ENCODE measurements at regions not wholly inside any gene's neighbourhood (a gene's known extent, or its start where the extent isn't known, plus 50 kb on each side); places are given as distances from the start of the nearest gene placed in this dataset.
A peak's percentile ranks its signal among the peaks of the same experiment; 100 is the strongest.

DNA sequence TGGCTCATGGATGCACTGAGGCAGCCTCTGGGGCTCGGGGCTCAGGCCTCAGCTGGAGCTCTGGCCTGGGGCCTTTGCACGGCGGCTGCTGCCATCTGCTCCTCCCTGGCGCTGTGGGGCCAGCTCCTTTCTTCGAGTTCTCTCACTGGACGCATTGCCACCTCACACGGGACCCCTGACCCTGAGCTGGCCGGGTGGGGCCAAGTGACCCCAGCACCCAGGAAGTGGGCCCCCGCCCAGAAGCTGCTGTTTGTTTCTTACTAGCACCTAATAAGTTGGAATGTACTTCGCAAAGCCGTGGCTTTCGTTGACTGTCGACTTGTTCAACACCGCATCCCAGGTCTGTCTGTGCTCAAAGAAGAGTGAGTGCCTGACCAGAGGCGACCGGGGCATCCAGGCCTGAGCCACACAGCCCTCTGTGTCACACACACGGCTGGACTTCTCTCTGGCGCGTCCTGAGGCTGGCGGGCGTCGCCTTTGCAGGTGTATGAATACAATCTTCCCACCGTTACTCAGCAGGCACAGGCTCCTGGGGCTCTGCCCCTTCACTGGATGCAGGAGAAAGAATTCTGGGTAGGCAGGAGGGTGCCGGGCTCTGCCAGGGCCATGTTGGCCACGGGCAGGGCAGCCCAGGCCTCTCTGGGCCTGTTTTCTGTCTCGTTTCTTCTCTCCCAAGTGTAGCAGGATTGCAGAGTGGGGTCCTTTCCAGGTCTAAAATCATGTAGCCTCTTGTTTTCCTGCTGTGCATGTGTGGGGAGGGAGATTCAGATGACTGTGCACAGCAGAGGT, 112.9 kb downstream of the DLL1 start:
- TF ChIP-seq FOS (IDR thresholded peaks at IDR 0.05; ENCODE audit: borderline replicate concordance, insufficient read depth, low read length) = no peak
- no peak for TF ChIP-seq EZH2 (IDR thresholded peaks at IDR 0.05; ENCODE audit: borderline replicate concordance, low read depth, low read length, severe bottlenecking)
- TF ChIP-seq POLR2AphosphoS5 (IDR thresholded peaks at IDR 0.05; ENCODE audit: insufficient read depth, low read depth, low read length) = no peak
- TF ChIP-seq JUN (IDR thresholded peaks at IDR 0.05; ENCODE audit: borderline replicate concordance, insufficient read depth, insufficient read length, low read depth) = no peak
- no peak for TF ChIP-seq POLR2A (IDR thresholded peaks at IDR 0.05; ENCODE audit: low read depth, low read length)
- TF ChIP-seq, protein P1, sequence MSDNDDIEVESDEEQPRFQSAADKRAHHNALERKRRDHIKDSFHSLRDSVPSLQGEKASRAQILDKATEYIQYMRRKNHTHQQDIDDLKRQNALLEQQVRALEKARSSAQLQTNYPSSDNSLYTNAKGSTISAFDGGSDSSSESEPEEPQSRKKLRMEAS (IDR thresholded peaks at IDR 0.05; ENCODE audit: insufficient read depth, insufficient read length) = no peak
- no peak for TF ChIP-seq MYC (IDR thresholded peaks at IDR 0.05; ENCODE audit: low read depth, low read length)
- no peak for TF ChIP-seq GATA2 (IDR thresholded peaks at IDR 0.05; ENCODE audit: insufficient read depth, insufficient read length, low read depth, low read length)
- TF ChIP-seq, protein P2, sequence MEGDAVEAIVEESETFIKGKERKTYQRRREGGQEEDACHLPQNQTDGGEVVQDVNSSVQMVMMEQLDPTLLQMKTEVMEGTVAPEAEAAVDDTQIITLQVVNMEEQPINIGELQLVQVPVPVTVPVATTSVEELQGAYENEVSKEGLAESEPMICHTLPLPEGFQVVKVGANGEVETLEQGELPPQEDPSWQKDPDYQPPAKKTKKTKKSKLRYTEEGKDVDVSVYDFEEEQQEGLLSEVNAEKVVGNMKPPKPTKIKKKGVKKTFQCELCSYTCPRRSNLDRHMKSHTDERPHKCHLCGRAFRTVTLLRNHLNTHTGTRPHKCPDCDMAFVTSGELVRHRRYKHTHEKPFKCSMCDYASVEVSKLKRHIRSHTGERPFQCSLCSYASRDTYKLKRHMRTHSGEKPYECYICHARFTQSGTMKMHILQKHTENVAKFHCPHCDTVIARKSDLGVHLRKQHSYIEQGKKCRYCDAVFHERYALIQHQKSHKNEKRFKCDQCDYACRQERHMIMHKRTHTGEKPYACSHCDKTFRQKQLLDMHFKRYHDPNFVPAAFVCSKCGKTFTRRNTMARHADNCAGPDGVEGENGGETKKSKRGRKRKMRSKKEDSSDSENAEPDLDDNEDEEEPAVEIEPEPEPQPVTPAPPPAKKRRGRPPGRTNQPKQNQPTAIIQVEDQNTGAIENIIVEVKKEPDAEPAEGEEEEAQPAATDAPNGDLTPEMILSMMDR (IDR thresholded peaks at IDR 0.05; ENCODE audit: extremely low read depth in 1 of 2, insufficient read depth in 1 of 2, low read depth in 1 of 2, low read length in 2 of 2) = no peak
- Histone ChIP-seq H3K4me3 (replicated peaks in 1 of 3; ENCODE audit: insufficient read depth in 1 of 3, low read depth in 1 of 3, low read length in 3 of 3) (no peak overlapping the region), H3K4me2 (ENCODE audit: insufficient read depth, low read length) (no peak overlapping the region), H3K36me3 (ENCODE audit: control insufficient read depth in 2 of 2, extremely low read depth in 1 of 2, insufficient read depth in 2 of 2, low read length in 2 of 2) (no peaks in the 10 kb centered on the region), H3K4me1 (ENCODE audit: control insufficient read depth, extremely low read depth, insufficient read depth, low read length) (peaks cover 20% of the 10 kb centered on the region), H3K27ac (ENCODE audit: insufficient read depth, low read depth, low read length) (peak overlapping the region; percentile 66), H4K20me1 (replicated peaks; ENCODE audit: control insufficient read depth, extremely low read depth, insufficient read depth, low read length) (no peaks in the 10 kb centered on the region), H3K9ac (replicated peaks; ENCODE audit: extremely low read depth, insufficient read depth, low read length) (no peak overlapping the region), H3K27me3 (ENCODE audit: control insufficient read depth in 2 of 2, insufficient read depth in 2 of 2, low read length in 2 of 2) (no peaks in the 10 kb centered on the region), H2AFZ (ENCODE audit: low read depth, low read length) (peak overlapping the region; percentile 82), H3K79me2 (ENCODE audit: control insufficient read depth, insufficient read depth, low read length) (no peaks in the 10 kb centered on the region), H3K9me3 (replicated peaks; ENCODE audit: control insufficient read depth, insufficient read depth, low read length) (no peaks in the 10 kb centered on the region), H3K9me1 (replicated peaks; ENCODE audit: control insufficient read depth, extremely low read depth, insufficient read depth, low read length) (no peaks in the 10 kb centered on the region)
- dilution Hi-C loops (cut with MboI; ENCODE audit: extremely low pct_ligation_motif_present, low sequenced_read_pairs) (no loop called here), intact Hi-C loops (cut with micrococcal nuclease) (loop anchor here (2.0 to 5.0 kb wide), 3 partner anchors 113 to 279 kb away; partner anchors contain the start of gene DLL1)
- CTCF ChIA-PET = interaction anchor here (1.2 to 1.5 kb wide), 2 partner anchors 24 to 346 kb away, joined by 3 to 4 read pairs; no protein-coding TSS in a partner anchor
- BruUV-seq (replicated peaks) = no TSS peak
- FAIRE-seq = no peak
- POLR2A ChIA-PET = no interaction called here
- no peak for DNase-seq (ENCODE audit: low read depth, low spot score)
